Loucy (cell line): ENCODE measurements at regions not wholly inside any gene's neighbourhood (a gene's known extent, or its start where the extent isn't known, plus 50 kb on each side); places are given as distances from the start of the nearest gene placed in this dataset.

Experiments
- H2AFZ ChIP-seq: fragments of 200-600 bp; sonication (generic); 2 replicates; pipeline ENCODE4 v1.6.0; 2016; ENCODE audit warnings: antibody characterized with exemption, mild to moderate bottlenecking, low read length, moderate library complexity
- H3F3A ChIP-seq: fragments of 200-600 bp; 2 replicates; pipeline ENCODE4 v1.6.0; 2016; ENCODE audit warnings: antibody characterized with exemption, low read depth, mild to moderate bottlenecking
- H3K27me3 ChIP-seq: fragments of 200-600 bp; sonication (generic); 2 replicates; pipeline ENCODE4 v1.6.1; 2014; ENCODE audit warnings: low read length, mild to moderate bottlenecking; ENCODE audit not compliant: insufficient read depth, poor library complexity, severe bottlenecking
- H3K36me3 ChIP-seq: fragments of 200-600 bp; sonication (generic); 2 replicates; pipeline ENCODE4 v1.6.1; 2016; ENCODE audit warnings: low read length; ENCODE audit not compliant: insufficient read depth
- H3K4me1 ChIP-seq: fragments of 200-600 bp; sonication (generic); 2 replicates; pipeline ENCODE4 v1.5.1; 2014; ENCODE audit warnings: low read length, mild to moderate bottlenecking; ENCODE audit not compliant: insufficient read depth, poor library complexity, severe bottlenecking
- H3K4me2 ChIP-seq: fragments of 200-600 bp; sonication (generic); 2 replicates; pipeline ENCODE4 v1.6.0; 2014; ENCODE audit warnings: antibody characterized with exemption, low read length, low read depth, mild to moderate bottlenecking; ENCODE audit not compliant: poor library complexity, severe bottlenecking
- H3K4me3 ChIP-seq: fragments of 200-600 bp; sonication (generic); 2 replicates; pipeline ENCODE4 v1.5.1; 2014; ENCODE audit warnings: low read length, mild to moderate bottlenecking, mixed read lengths; ENCODE audit not compliant: poor library complexity, severe bottlenecking
- H3K79me2 ChIP-seq: fragments of 200-600 bp; sonication (generic); 2 replicates; pipeline ENCODE4 v1.6.1; 2014; ENCODE audit warnings: low read length; ENCODE audit not compliant: insufficient read depth
- H3K9ac ChIP-seq: fragments of 200-600 bp; sonication (generic); 2 replicates; pipeline ENCODE4 v1.6.0; 2014; ENCODE audit warnings: mild to moderate bottlenecking, low read depth, low read length, moderate library complexity; ENCODE audit not compliant: poor library complexity, severe bottlenecking
- H3K9me2 ChIP-seq: fragments of 200-600 bp; sonication (generic); replicated peaks from 2 replicates; pipeline ENCODE4 v1.6.1; 2016; ENCODE audit warnings: low read depth, low read length, mixed read lengths
- H3K9me3 ChIP-seq: fragments of 200-600 bp; sonication (generic); 2 replicates; pipeline ENCODE4 v1.6.1; 2014; ENCODE audit warnings: mild to moderate bottlenecking, antibody characterized with exemption, low read length, low read depth; ENCODE audit not compliant: insufficient read depth
- H4K20me1 ChIP-seq: fragments of 200-600 bp; sonication (generic); 2 replicates; pipeline ENCODE4 v1.6.0; 2014; ENCODE audit warnings: antibody characterized with exemption, low read length, mild to moderate bottlenecking; ENCODE audit not compliant: insufficient read depth, poor library complexity, severe bottlenecking
- CTCF ChIP-seq: fragments of 200-600 bp; sonication (generic); conservative IDR thresholded peaks from 2 replicates; pipeline ENCODE4 v1.5.1; 2014; ENCODE audit warnings: mild to moderate bottlenecking, antibody characterized with exemption, low read length
- EZH2phosphoT487 ChIP-seq: fragments of 200-600 bp; IDR thresholded peaks from 2 replicates; pipeline ENCODE4 v1.6.1; 2018; ENCODE audit warnings: antibody characterized with exemption, mild to moderate bottlenecking, moderate library complexity, borderline replicate concordance

- H2AFZ ChIP-seq = no peak overlapping the region
- H3K36me3 ChIP-seq = no peaks in the 10 kb centered on the region
- no peaks in the 10 kb centered on the region for H4K20me1 ChIP-seq
- no peak overlapping the region for H3K9ac ChIP-seq
- no peaks in the 10 kb centered on the region for H3F3A ChIP-seq
- H3K79me2 ChIP-seq = no peaks in the 10 kb centered on the region
- H3K27me3 ChIP-seq = no peaks in the 10 kb centered on the region
- H3K9me2 ChIP-seq = no peaks in the 10 kb centered on the region
- H3K9me3 ChIP-seq = 0 out of 2 replicates have a peak, but pooled peaks cover 3% of the 10 kb centered on the region
- no peak overlapping the region for H3K4me2 ChIP-seq
- TF ChIP-seq CTCF (no peak), EZH2phosphoT487 (no peak)
- H3K4me1 ChIP-seq = no peaks in the 10 kb centered on the region
- H3K4me3 ChIP-seq = no peak overlapping the region
Measured at GRCh38 chr1:2935184-2935583, 86.1 kb upstream of the ACTRT2 start.

GRCh38 chr1:2935751-2936390 is 85.4 kb upstream of the ACTRT2 start:
- no peak overlapping the region for H3K4me3 ChIP-seq
- H3K4me2 ChIP-seq = no peak overlapping the region
- no peaks in the 10 kb centered on the region for H3K27me3 ChIP-seq
- H4K20me1 ChIP-seq = no peaks in the 10 kb centered on the region
- no peaks in the 10 kb centered on the region for H3K9me2 ChIP-seq
- no peaks in the 10 kb centered on the region for H3F3A ChIP-seq
- no peaks in the 10 kb centered on the region for H3K36me3 ChIP-seq
- no peaks in the 10 kb centered on the region for H3K79me2 ChIP-seq
- H3K9me3 ChIP-seq = 0 out of 2 replicates have a peak, but pooled peaks cover 5% of the 10 kb centered on the region
- H3K9ac ChIP-seq = no peak overlapping the region
- H3K4me1 ChIP-seq = no peaks in the 10 kb centered on the region
- H2AFZ ChIP-seq = no peak overlapping the region
- TF ChIP-seq EZH2phosphoT487 = no peak
- TF ChIP-seq CTCF = no peak

- Histone ChIP-seq H3K27me3 (no peaks in the 10 kb centered on the region), H3K36me3 (no peaks in the 10 kb centered on the region), H3K9me3 (peaks cover 11% of the 10 kb centered on the region; the same call in 1 of the 2 replicates), H2AFZ (no peak overlapping the region), H3F3A (no peaks in the 10 kb centered on the region), H4K20me1 (no peaks in the 10 kb centered on the region), H3K4me1 (no peaks in the 10 kb centered on the region), H3K9me2 (no peaks in the 10 kb centered on the region), H3K4me3 (no peak overlapping the region), H3K9ac (no peak overlapping the region), H3K79me2 (no peaks in the 10 kb centered on the region), H3K4me2 (no peak overlapping the region)
- TF ChIP-seq EZH2phosphoT487 (no peak), CTCF (no peak)
Measured at GRCh38 chr1:2936559-2937515, 84.4 kb upstream of the ACTRT2 start.
